Right kidney (tissue), 1 donor: ENCODE measurements at regions not wholly inside any gene's neighbourhood (a gene's known extent, or its start where the extent isn't known, plus 50 kb on each side); places are given as distances from the start of the nearest gene placed in this dataset.

ENCODE experiments used
- DNase-seq: peaks from one replicate; pipeline ENCODE4 v3.0.0-alpha.2; 2016

DNA sequence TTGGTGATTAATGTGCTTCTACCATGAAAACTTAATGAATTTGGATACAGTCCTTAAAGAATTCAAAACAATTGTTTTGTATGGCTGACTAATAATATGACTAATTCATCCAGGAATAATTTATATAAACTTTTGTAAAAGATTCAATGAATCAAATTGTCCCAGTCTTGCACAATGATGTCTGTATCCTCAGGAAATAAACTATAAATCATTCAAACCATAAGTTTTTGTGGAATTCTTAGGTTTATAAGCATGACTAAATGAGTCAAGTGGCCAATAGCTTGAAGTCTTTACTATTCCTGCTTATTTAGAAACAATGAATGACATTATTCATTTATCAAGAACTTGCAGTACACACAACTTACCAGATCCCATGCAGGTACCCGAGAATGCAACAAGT is 935.0 kb upstream of the INTU start:
- no peak for DNase-seq

DNA sequence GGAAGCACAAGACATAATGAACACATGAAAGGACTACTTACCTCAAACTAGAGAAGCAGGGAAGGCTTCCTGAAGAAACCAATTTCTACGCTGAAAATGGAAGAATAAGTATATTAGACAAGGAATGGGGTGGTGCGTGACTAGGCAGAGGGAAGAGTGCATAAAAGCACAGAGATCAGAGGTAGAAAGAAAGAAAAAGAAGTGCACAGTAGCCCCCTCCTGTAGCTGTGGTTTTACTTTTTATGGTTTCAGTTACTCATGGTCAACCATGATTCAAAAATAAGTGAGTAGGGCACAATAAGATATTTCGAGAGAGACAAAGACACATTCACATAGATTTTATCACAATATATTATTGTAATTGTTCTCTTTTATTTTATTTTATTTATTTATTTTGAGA is 934.5 kb upstream of the INTU start:
- no peak for DNase-seq

DNA sequence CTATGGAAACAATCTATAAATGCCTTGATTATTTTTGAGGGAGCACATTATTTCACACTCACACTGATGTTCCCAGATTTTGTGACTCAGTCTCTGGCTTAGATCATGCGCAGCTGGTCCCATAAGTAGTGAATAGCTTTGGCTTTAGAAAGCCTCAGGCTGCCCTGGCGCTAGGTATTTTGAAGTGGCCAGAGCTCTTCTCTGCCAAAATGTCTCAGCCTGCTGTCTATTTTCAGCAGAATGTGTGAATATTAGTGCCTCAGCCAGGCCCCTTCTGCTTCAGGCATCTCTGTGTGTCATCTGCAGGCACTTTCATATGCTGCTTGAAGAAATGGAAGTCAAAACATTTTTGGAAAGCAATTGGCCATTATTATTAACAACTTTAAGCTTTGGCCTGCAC is 931.0 kb upstream of the INTU start:
- DNase-seq = no peak

DNA sequence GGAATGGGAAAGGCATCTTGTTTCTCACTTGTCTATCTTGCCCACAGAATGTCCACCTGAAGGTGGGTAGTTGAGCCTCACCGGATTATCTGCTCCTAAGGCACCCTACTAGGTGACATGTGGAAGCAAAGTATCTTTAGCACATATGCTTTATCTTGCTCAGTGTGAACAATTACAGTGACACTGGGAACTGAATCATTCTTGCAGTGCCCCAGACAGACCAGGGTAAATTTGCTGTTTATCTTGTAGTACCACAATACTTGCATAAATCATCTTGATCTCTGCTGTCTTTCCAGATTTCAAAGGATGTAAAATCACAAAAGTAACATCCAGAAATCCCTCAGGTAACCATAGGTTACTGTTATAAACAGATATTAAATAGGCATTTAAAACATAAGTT is 930.0 kb upstream of the INTU start:
- no peak for DNase-seq

DNA sequence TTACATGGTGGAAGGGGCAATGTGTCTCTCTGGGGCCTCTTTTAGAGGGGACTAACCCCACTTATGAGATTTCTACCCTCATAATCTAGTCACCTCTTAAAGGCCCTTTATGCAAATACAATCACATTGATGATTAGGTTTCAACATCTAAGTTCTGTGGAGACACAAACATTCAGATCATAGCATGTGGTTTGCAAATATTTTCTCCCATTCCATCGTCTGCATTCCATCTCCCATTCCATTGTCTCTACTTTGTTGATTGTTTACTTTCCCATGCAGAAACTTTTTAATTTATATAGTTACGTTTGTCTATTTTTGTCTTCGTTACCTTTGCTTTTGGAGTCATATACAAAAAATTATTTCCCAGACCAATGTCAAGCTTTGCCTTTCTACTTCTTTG is 927.5 kb upstream of the INTU start:
- no peak for DNase-seq

DNA sequence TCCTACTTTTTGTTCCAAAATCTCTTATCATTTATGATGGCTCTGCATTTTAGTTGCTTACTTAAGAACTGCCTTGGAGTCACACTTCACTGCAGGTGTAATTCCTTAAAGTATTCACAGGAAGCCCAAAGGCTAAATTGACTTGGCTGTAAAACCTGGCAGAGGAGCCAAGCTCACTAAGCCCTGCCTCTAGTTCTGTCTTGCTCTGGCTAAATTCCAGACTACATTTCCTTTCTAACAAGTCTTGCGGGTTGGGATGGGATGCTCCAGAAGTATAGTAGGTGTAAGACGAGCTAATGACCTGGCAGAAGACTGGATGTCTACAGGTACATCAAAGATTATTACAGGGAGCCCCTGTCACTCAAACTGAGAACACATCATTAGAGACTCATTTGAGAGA is 924.0 kb upstream of the INTU start:
- no peak for DNase-seq

DNA sequence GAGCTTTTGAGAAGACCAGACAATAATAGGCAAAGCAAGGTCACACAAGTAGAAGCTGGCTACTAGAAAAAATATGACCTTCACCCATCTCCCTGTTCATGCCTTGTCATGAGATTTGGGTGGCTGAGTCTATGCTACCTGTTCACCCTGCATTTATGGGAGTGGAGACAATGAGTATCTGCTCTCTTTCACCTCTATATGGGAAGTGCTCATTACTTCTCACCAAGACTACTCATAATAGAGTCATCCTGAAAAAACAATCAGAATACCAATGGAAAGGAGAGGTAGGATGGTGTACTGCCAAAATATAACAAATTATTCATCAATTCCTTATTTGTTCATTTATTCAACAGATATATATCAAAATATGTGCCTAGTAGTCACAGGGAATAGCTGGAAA is 921.8 kb upstream of the INTU start:
- no peak for DNase-seq

DNA sequence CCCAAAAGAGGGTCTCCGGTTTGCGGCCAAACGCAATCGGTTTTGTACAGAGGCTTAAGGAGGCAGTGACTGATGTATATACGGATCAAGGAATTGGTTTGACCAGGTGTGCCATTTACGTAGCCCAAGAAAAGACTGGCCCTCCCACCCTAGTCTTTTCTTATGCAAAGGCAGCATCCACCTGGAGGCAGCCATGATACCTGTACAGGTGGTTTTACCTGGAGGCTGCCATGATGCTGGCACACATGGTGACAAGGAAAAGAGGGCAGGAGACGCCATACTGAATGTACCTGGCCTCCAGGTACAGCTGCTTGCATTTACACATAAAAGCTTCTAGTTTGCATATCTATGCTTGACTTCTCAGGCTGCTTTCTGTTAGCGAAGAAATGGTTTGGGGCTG is 917.7 kb upstream of the INTU start:
- DNase-seq = no peak

DNA sequence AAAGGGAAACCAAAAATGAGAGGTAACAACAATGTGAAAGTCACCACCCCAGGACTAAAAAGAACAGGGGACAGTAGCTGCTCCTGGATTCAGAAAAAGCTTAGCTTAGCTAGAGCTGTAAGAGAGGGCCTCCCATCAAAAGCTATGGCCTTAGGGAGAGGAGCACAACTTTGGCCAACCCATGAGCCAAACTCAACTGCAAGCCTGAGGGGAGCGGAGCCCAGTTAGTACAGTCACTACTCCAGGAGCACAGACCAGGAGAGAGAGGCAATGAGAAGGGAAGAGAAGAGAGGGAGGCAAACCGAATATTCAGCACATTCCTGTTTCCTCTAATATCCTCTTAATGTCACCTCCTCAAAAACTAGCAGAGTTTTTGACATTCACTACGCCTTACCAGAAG is 917.1 kb upstream of the INTU start:
- no peak for DNase-seq

DNA sequence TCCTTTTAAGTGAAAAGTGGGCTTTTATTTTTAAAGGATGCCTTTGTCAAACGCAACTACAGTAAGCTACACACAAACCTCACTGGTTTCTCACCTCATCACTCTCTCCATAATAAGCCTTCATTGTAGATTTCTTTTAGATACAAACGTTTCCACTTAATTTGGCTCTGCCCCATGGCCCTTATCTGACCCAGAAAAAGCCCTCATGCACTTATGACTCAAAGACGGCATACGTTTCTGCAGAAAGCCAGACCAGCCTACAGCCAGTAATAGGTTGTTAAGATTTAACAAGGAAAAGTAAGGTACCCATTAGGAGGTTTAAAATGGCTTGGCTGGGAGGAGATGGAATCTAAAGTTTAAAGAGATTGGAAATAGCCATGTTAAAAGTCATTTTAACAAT is 914.6 kb upstream of the INTU start:
- DNase-seq = no peak

DNA sequence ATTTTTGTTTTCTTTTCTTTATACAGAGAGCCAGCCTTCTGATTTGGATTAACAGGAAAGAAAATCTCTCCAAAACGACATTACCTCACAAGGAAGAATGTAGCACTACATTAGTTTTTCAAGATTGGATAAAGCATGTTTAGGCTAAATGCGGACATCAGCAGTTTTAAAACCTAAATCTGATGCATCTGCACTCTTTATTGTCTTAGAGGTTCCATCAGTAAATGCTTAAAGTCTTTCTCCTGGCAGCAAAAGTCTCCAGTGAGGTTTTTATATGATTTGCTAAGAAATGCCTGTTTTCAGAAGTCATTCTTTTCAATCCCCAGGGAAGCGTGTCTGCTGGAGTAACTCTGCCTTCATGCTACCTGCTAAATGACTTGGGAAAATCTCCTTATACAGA is 912.9 kb upstream of the INTU start:
- no peak for DNase-seq

DNA sequence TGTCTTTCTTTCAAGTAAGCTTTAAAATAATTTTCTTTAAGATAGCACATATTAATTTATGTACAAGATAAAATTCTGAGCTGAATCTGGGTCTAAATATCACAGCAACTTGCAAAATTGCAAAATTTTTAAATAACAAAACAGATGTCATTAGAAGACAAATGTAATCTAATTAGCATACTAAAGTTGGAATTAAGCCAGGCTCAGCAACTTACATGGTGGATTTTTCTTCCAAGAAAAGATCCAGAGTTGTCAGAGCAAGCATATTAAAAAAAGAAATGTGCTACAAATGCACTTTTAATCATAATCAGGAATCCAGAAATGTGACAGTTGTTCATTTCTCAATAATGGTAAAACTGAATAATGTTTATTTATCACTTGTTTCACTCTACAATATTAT is 906.9 kb upstream of the INTU start:
- DNase-seq = no peak

DNA sequence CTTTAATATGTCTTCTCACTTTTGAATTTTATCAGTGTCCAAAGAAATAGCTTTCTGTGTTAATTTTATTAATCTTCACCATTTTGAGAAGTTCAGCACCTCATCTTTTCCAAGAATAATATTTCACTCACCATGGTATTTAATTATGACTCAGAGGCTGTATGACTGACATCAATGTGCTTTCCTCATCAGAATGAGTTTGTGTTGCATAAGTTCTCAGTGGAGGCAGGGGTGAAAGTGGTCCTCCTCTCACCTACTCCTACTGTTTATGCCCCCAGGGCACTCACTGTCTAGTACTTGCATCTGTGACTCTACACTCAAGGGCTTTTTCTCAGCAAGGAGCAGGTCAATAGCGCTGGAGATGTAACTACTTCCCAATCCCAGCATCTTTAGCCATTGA is 905.3 kb upstream of the INTU start:
- no peak for DNase-seq

DNA sequence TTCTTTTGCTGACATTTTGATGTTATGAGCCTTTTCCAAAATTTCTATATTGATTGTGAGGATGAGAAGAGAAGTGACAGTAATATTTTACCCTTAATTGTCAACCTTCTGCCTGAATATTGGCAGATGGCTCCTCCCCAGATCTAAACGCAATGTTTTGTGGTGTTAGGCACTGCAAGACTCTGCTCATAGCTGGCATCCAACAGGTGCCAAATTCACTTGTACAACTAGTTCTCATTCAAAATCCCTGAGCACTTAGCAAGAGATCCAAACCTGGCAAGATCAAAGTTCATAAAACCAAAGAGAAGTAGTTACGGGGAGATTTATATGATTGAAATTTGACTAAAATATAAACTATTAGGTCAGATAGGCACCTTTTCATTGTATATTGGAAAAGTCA is 901.7 kb upstream of the INTU start:
- DNase-seq = no peak

DNA sequence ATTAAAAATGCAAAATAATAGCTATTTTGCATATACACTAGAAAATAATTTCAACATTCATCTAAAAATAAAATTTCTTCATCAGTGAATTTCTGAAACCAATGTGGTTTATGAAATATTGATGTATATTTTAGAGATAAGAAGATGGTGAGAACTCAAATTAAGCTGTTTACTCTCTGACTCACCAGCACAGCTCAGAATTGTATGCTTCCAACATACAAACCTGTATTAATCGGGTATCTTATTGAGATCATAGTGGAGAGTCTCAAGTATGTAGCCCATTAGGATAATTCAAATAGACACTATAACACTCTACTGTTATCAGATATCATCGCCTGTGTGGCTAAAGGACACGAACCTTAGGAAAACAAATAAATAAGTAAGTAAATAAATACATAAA is 899.5 kb upstream of the INTU start:
- no peak for DNase-seq

DNA sequence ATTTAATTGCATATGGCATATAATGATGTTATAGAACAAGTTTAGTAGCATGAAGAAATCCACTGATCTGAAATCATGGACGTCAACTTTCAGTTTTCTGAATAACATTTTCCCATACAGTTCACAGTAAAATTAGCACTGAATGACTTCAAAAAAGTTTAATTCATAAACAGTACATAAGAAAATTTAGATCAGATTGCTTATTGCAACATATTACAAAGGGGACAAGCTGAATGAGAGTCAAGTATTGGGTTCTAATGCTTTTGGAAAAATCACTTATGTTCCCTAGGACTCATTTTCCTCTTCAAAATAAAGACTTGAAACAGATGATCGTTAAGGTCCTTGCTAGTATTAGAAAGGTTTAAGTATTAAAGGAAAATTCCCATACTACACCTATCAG is 898.3 kb upstream of the INTU start:
- no peak for DNase-seq

DNA sequence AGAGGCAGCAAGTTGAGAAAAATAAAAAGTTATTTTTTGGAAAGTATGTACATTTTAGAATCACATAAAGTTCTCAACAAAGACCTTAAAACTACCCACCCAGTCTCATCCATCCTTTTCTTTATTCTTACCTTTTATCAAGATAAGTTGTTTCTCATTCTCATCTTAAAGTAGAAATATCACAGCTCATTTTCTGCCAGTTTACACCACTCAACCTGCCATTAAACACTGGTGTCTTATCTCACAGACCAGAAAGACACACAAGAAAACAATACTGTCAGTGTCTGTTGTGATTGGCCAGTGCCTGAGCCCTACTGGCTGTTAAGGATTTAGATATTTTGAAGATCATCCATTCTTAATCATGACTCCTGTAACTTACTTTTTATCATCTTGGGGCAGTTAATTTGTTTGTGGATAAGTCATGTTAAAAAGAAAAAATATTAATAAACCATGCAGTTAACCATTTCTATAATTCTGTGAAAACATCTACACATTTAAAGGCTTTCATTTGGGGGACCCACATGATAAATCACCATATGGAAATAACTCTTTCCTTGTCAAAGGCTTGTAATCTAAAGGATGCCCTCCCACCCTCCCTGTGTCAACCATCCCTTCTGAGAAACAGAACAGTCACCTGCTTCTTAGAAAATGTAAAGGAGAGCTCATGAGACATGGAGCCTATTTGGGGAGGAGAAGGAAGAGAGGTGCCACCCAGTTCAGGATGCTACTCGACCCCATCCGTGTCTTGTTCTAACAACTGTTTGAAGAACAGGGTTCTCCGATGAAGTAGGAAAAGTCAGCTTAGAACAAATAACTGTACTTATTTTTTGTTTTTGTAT is 897.2 kb upstream of the INTU start:
- no peak for DNase-seq

DNA sequence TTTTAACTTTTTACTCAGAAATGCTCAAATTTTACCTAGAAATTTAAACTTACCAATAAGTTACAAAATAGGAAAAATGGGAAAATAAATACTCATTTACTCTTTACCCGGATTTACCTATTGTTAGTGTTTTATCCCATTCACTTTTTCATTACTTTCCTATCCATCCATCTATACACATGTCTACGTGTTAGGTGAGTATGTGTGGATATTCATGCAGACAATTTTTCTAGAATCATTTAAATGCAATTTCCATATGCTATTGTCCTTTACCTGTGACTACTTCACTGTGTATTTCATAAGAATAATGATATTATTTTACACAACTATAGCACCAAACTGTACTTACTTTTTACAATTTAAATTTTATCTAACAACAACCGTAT is 896.6 kb upstream of the INTU start:
- DNase-seq = no peak

DNA sequence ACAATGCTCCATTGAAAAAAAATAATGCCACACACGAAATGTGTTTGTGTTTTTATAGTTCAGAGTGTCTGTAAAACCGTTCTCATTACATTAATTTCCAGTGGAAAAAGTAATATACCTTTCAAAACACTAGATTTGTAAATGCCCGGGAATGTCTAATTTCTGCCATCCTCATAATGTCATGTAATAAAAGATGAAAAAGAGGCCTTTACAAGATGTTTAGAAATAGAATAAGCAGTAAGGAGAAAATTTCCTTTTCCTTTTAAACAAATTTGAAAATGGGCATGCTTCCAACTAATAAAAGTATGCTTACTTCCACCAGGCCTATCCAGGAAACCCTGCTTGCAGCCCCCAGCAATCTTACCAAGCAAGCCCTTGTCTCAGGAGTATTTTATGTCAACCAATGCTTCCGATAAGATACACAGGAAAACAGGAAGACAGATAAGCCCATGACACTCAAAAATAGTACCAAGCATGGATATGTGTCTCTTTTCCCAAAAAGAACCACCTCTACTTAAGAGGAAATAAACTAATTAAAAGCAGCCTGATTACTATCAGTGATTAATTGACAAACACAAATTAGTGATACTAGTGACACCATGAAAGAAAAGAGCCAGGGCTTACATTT is 894.7 kb upstream of the INTU start:
- no peak for DNase-seq

DNA sequence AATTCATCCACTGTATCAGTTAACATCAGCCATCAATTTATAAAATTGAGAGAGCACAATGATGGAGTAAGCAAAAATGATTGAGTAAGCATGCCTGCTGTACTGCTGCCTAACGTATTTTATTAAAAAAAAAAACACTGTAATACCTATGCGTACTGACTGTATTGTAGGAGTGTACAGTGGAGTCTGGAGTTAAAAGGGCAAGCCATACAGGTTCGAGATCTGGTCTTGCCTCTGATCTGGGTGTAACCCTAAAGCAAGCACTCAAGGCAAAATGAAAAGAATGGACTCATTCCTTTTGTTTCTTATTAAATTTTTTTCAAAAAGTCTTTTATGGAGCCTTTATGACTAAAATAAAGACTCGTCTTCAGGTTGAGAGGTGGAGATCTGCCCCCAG is 894.2 kb upstream of the INTU start:
- no peak for DNase-seq

DNA sequence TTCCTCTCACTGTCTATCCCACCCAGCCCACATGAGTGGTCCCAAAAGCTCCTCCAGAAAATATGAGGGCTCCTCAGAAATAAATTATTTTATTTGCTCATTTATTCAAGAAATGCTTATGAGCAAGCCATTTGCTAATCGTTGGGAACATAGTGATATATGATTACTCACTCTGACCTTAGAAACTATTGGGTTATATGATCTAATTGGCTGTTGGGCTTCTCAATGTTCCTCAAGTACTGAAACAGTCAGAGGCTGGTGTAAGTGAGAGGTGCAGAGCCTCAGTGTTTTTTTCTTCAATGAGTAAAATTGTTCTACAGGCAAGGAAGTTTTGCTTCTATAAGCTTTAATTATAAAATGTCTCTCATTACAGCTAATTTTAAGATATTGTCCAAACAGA is 893.8 kb upstream of the INTU start:
- no peak for DNase-seq

DNA sequence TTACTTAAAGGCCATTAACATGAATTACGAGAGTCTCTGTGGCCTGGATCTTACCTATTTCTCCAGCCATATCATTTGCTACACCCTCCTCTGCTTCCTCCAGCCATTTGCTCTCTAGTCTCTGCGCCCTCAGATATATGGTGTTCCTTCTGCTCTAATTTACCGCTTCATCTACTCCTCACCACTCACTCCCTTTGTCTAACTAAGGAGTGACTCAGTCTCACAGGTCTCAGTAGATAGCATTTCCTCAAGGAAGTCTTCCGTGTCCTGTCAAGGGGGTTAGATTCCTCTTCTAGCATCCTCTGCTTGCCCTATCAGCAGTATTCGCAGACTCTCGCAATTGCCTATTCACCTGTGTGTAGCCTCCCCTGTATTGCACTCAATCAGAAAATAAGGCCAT is 892.1 kb upstream of the INTU start:
- no peak for DNase-seq

DNA sequence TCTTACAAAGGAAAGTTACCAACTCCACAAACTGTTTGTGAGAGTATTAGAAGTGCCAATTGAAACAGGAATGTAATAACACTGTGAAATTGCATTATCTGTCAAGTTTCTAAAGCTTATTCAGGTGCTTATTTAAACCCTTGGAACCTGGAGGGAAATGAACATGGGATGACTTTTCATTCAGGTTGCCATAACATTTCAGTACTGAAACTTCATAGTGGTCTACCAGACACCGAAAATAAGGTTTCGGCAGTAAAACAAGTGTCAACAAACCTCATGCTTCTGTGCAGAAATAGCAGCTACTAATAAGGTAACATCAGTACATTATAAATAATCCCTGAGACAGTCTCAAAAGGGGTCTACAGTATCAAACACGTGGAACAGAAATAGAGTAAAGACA is 890.7 kb upstream of the INTU start:
- no peak for DNase-seq

DNA sequence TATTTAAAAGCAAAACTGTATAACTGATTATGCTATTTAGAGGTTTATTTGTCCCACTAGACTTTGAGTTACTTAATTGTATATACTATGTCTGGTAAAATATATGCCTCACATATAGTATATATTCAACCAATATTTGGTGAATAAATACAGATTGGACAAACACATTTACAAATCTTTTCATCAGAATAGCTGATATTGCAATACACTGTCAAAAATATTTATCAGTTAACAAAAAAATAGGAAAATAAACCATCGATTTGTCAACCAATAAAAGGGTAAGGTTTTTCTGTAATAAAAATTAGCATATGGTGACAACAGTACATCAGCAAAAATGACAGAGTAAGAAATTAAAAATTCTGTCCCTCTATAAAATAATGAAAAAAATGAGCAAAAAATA is 889.9 kb upstream of the INTU start:
- DNase-seq = no peak

DNA sequence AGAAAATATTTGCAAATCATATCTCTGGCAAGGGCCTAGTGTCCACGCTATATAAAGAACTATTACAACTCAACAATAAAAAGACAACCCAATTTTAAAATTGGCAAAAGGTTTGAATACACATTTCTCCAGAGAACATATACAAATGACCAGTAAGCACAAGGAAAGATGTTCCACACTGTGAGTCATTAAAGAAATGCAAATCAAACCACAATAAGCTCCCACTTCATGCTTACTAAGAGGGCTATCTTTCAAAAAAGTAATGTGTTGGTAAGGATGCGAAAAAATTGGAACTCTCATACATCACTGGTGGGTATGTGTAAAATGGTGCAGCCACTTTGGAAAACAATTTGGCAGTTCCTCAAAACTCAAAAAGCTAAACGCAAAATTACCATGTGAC is 884.0 kb upstream of the INTU start:
- DNase-seq = no peak
